ENCODE measurements at regions not wholly inside any gene's neighbourhood (a gene's known extent, or its start where the extent isn't known, plus 50 kb on each side); places are given as distances from the start of the nearest gene placed in this dataset.

- ChIA-PET CTCF (no interaction called here), POLR2A (no interaction called here)
- no peak for DNase-seq
- Histone ChIP-seq H3K9me3 (ENCODE audit: control extremely low read depth in 1 of 5, control insufficient read depth in 4 of 5, insufficient read depth in 2 of 5, low read depth in 1 of 5, low read length in 4 of 5) (peaks cover 0 to 3% (median 0%) of the 10 kb centered on the region in 5 experiments), H3K27me3 (replicated peaks in 2 of 5; ENCODE audit: control insufficient read depth in 4 of 5, insufficient read depth in 5 of 5, low read length in 4 of 5) (no peaks in the 10 kb centered on the region), H3K36me3 (ENCODE audit: control insufficient read depth in 4 of 4, insufficient read depth in 4 of 4, low read length in 3 of 4) (no peaks in the 10 kb centered on the region), H3K4me1 (ENCODE audit: control extremely low read depth in 1 of 4, control insufficient read depth in 4 of 4, insufficient read depth in 4 of 4, low read length in 3 of 4) (no peaks in the 10 kb centered on the region), H3K4me3 (ENCODE audit: control insufficient read depth in 1 of 7, extremely low read depth in 1 of 7, insufficient read depth in 4 of 7, low read depth in 2 of 7, low read length in 6 of 7) (no peak overlapping the region), H3K27ac (ENCODE audit: insufficient read depth in 1 of 2, low read depth in 1 of 2, low read length in 2 of 2, poor library complexity in 1 of 2, severe bottlenecking in 2 of 2) (no peak overlapping the region)
- 94% methylated on average over 1 of the region's 2 CpGs for WGBS (ENCODE audit: insufficient coverage)
Observed at GRCh38 chrX:140172401-140172800, 207.1 kb upstream of the CXorf66 start.

DNA sequence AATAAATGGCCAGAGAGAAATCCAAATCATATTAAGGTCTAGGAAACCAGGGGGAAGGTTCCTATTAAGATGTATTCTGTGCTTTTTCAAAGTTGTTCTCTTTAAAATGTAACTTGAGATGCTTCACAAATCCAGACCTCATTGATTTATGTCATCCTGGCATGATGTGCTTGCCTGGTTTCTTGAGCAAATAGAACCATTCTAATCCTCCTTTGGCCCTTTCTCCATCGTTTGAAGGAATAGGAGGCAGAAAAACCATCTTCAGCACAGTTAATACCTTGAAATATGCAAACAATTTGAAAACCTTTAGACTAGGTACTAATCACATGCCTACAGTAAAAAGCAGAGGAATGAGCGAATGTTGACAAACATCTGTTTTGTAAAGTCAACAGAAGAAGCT lies 202.2 kb upstream of the CXorf66 start:
- Histone ChIP-seq H3K27me3 (replicated peaks in 2 of 5; ENCODE audit: control insufficient read depth in 4 of 5, insufficient read depth in 5 of 5, low read length in 4 of 5) (no peaks in the 10 kb centered on the region), H3K27ac (ENCODE audit: insufficient read depth in 1 of 2, low read depth in 1 of 2, low read length in 2 of 2, poor library complexity in 1 of 2, severe bottlenecking in 2 of 2) (no peak overlapping the region), H3K9me3 (ENCODE audit: control extremely low read depth in 1 of 5, control insufficient read depth in 4 of 5, insufficient read depth in 2 of 5, low read depth in 1 of 5, low read length in 4 of 5) (peaks cover 0 to 2% (median 0%) of the 10 kb centered on the region in 5 experiments), H3K36me3 (ENCODE audit: control insufficient read depth in 4 of 4, insufficient read depth in 4 of 4, low read length in 3 of 4) (no peaks in the 10 kb centered on the region), H3K4me3 (ENCODE audit: control insufficient read depth in 1 of 7, extremely low read depth in 1 of 7, insufficient read depth in 4 of 7, low read depth in 2 of 7, low read length in 6 of 7) (no peak overlapping the region), H3K4me1 (ENCODE audit: control extremely low read depth in 1 of 4, control insufficient read depth in 4 of 4, insufficient read depth in 4 of 4, low read length in 3 of 4) (no peaks in the 10 kb centered on the region)
- POLR2A ChIA-PET = no interaction called here
- CTCF ChIA-PET = no interaction called here
- WGBS (ENCODE audit: insufficient coverage) = 65% methylated on average over 2 of the region's 2 CpGs
- no peak for DNase-seq

DNA sequence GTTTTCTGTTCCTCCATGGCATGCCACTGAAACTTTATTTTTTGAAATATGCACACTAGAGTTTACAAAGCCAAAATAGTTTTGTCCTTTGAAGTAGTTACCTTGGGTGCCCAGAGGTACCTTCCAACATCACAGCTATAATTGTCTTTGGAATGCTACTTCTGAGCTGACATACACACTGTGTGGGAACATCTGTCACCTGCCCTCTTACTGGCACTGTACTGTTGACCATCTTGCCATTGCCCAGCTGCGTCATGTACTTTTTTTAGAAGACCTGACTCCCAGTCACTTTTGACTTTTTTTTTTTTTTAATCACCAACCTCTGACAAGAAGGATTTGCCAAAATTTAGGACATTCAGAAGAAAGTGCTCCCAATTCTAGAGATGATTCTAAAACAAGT lies 200.5 kb upstream of the CXorf66 start:
- Histone ChIP-seq H3K9me3 (ENCODE audit: control extremely low read depth in 1 of 5, control insufficient read depth in 4 of 5, insufficient read depth in 2 of 5, low read depth in 1 of 5, low read length in 4 of 5) (no peaks in the 10 kb centered on the region), H3K4me3 (ENCODE audit: control insufficient read depth in 1 of 7, extremely low read depth in 1 of 7, insufficient read depth in 4 of 7, low read depth in 2 of 7, low read length in 6 of 7) (no peak overlapping the region), H3K36me3 (ENCODE audit: control insufficient read depth in 4 of 4, insufficient read depth in 4 of 4, low read length in 3 of 4) (no peaks in the 10 kb centered on the region), H3K27me3 (replicated peaks in 2 of 5; ENCODE audit: control insufficient read depth in 4 of 5, insufficient read depth in 5 of 5, low read length in 4 of 5) (no peaks in the 10 kb centered on the region), H3K27ac (ENCODE audit: insufficient read depth in 1 of 2, low read depth in 1 of 2, low read length in 2 of 2, poor library complexity in 1 of 2, severe bottlenecking in 2 of 2) (no peak overlapping the region), H3K4me1 (ENCODE audit: control extremely low read depth in 1 of 4, control insufficient read depth in 4 of 4, insufficient read depth in 4 of 4, low read length in 3 of 4) (no peaks in the 10 kb centered on the region)
- no peak for DNase-seq
- ChIA-PET POLR2A (no interaction called here), CTCF (no interaction called here)
- 100% methylated on average over 1 of the region's 1 CpG for WGBS (ENCODE audit: insufficient coverage)

- Histone ChIP-seq H3K36me3 (ENCODE audit: control insufficient read depth in 4 of 4, insufficient read depth in 4 of 4, low read length in 3 of 4) (no peaks in the 10 kb centered on the region), H3K27ac (ENCODE audit: insufficient read depth in 1 of 2, low read depth in 1 of 2, low read length in 2 of 2, poor library complexity in 1 of 2, severe bottlenecking in 2 of 2) (no peak overlapping the region), H3K27me3 (replicated peaks in 2 of 5; ENCODE audit: control insufficient read depth in 4 of 5, insufficient read depth in 5 of 5, low read length in 4 of 5) (no peaks in the 10 kb centered on the region), H3K4me3 (ENCODE audit: control insufficient read depth in 1 of 7, extremely low read depth in 1 of 7, insufficient read depth in 4 of 7, low read depth in 2 of 7, low read length in 6 of 7) (no peak overlapping the region), H3K9me3 (ENCODE audit: control extremely low read depth in 1 of 5, control insufficient read depth in 4 of 5, insufficient read depth in 2 of 5, low read depth in 1 of 5, low read length in 4 of 5) (no peaks in the 10 kb centered on the region), H3K4me1 (ENCODE audit: control extremely low read depth in 1 of 4, control insufficient read depth in 4 of 4, insufficient read depth in 4 of 4, low read length in 3 of 4) (no peaks in the 10 kb centered on the region)
- no peak for DNase-seq
- POLR2A ChIA-PET = no interaction called here
- WGBS (ENCODE audit: insufficient coverage) = 63% methylated on average over 4 of the region's 5 CpGs
- CTCF ChIA-PET = interaction anchor here (1.1 kb wide), 1 partner anchor 20 kb away, joined by 3 read pairs; no protein-coding TSS in a partner anchor
Observed at GRCh38 chrX:140164391-140164790, 199.1 kb upstream of the CXorf66 start.

- Histone ChIP-seq H3K4me3 (ENCODE audit: control insufficient read depth in 1 of 7, extremely low read depth in 1 of 7, insufficient read depth in 4 of 7, low read depth in 2 of 7, low read length in 6 of 7) (no peak overlapping the region), H3K9me3 (ENCODE audit: control extremely low read depth in 1 of 5, control insufficient read depth in 4 of 5, insufficient read depth in 2 of 5, low read depth in 1 of 5, low read length in 4 of 5) (no peaks in the 10 kb centered on the region), H3K36me3 (ENCODE audit: control insufficient read depth in 4 of 4, insufficient read depth in 4 of 4, low read length in 3 of 4) (no peaks in the 10 kb centered on the region), H3K4me1 (ENCODE audit: control extremely low read depth in 1 of 4, control insufficient read depth in 4 of 4, insufficient read depth in 4 of 4, low read length in 3 of 4) (no peaks in the 10 kb centered on the region), H3K27me3 (replicated peaks in 2 of 5; ENCODE audit: control insufficient read depth in 4 of 5, insufficient read depth in 5 of 5, low read length in 4 of 5) (no peaks in the 10 kb centered on the region), H3K27ac (ENCODE audit: insufficient read depth in 1 of 2, low read depth in 1 of 2, low read length in 2 of 2, poor library complexity in 1 of 2, severe bottlenecking in 2 of 2) (no peak overlapping the region)
- DNase-seq = no peak
- CTCF ChIA-PET = no interaction called here
- POLR2A ChIA-PET = no interaction called here
- WGBS (ENCODE audit: insufficient coverage) = 86% methylated on average over 3 of the region's 3 CpGs
Observed at GRCh38 chrX:140163371-140164159, 198.2 kb upstream of the CXorf66 start.

- H3K27ac ChIP-seq (ENCODE audit: insufficient read depth in 1 of 2, low read depth in 1 of 2, low read length in 2 of 2, poor library complexity in 1 of 2, severe bottlenecking in 2 of 2) = no peak overlapping the region
Observed at GRCh38 chrX:140157611-140158010, 192.3 kb upstream of the CXorf66 start.

GRCh38 chrX:140157143-140157542 lies 191.8 kb upstream of the CXorf66 start:
- Histone ChIP-seq H3K27me3 (replicated peaks in 2 of 5; ENCODE audit: control insufficient read depth in 4 of 5, insufficient read depth in 5 of 5, low read length in 4 of 5) (no peaks in the 10 kb centered on the region), H3K9me3 (ENCODE audit: control extremely low read depth in 1 of 5, control insufficient read depth in 4 of 5, insufficient read depth in 2 of 5, low read depth in 1 of 5, low read length in 4 of 5) (peaks cover 0 to 4% (median 0%) of the 10 kb centered on the region in 5 experiments), H3K36me3 (ENCODE audit: control insufficient read depth in 4 of 4, insufficient read depth in 4 of 4, low read length in 3 of 4) (no peaks in the 10 kb centered on the region), H3K4me3 (ENCODE audit: control insufficient read depth in 1 of 7, extremely low read depth in 1 of 7, insufficient read depth in 4 of 7, low read depth in 2 of 7, low read length in 6 of 7) (no peak overlapping the region), H3K27ac (ENCODE audit: insufficient read depth in 1 of 2, low read depth in 1 of 2, low read length in 2 of 2, poor library complexity in 1 of 2, severe bottlenecking in 2 of 2) (no peak overlapping the region), H3K4me1 (ENCODE audit: control extremely low read depth in 1 of 4, control insufficient read depth in 4 of 4, insufficient read depth in 4 of 4, low read length in 3 of 4) (no peaks in the 10 kb centered on the region)
- no CpG with 5 or more reads among the region's 2 CpGs for WGBS (ENCODE audit: insufficient coverage)
- ChIA-PET POLR2A (no interaction called here), CTCF (no interaction called here)
- no peak for DNase-seq

More at GRCh38 chrX:140157611-140158010, 192.3 kb upstream of the CXorf66 start:
- Histone ChIP-seq H3K27me3 (replicated peaks in 2 of 5; ENCODE audit: control insufficient read depth in 4 of 5, insufficient read depth in 5 of 5, low read length in 4 of 5) (no peaks in the 10 kb centered on the region), H3K4me3 (ENCODE audit: control insufficient read depth in 1 of 7, extremely low read depth in 1 of 7, insufficient read depth in 4 of 7, low read depth in 2 of 7, low read length in 6 of 7) (no peak overlapping the region), H3K36me3 (ENCODE audit: control insufficient read depth in 4 of 4, insufficient read depth in 4 of 4, low read length in 3 of 4) (no peaks in the 10 kb centered on the region), H3K4me1 (ENCODE audit: control extremely low read depth in 1 of 4, control insufficient read depth in 4 of 4, insufficient read depth in 4 of 4, low read length in 3 of 4) (no peaks in the 10 kb centered on the region), H3K9me3 (ENCODE audit: control extremely low read depth in 1 of 5, control insufficient read depth in 4 of 5, insufficient read depth in 2 of 5, low read depth in 1 of 5, low read length in 4 of 5) (peaks cover 0 to 4% (median 0%) of the 10 kb centered on the region in 5 experiments)
- no peak for DNase-seq
- CTCF ChIA-PET = no interaction called here
- no CpG with 5 or more reads among the region's 4 CpGs for WGBS (ENCODE audit: insufficient coverage)
- POLR2A ChIA-PET = no interaction called here

Data from common myeloid progenitor, CD34-positive (primary cell).